ENCODE measurements at regions not wholly inside any gene's neighbourhood (a gene's known extent, or its start where the extent isn't known, plus 50 kb on each side); places are given as distances from the start of the nearest gene placed in this dataset.

GRCh38 chr2:16381511-16381910, 284.1 kb downstream of the CYRIA start:
- TF ChIP-seq, protein P1, sequence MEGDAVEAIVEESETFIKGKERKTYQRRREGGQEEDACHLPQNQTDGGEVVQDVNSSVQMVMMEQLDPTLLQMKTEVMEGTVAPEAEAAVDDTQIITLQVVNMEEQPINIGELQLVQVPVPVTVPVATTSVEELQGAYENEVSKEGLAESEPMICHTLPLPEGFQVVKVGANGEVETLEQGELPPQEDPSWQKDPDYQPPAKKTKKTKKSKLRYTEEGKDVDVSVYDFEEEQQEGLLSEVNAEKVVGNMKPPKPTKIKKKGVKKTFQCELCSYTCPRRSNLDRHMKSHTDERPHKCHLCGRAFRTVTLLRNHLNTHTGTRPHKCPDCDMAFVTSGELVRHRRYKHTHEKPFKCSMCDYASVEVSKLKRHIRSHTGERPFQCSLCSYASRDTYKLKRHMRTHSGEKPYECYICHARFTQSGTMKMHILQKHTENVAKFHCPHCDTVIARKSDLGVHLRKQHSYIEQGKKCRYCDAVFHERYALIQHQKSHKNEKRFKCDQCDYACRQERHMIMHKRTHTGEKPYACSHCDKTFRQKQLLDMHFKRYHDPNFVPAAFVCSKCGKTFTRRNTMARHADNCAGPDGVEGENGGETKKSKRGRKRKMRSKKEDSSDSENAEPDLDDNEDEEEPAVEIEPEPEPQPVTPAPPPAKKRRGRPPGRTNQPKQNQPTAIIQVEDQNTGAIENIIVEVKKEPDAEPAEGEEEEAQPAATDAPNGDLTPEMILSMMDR (IDR thresholded peaks at IDR 0.05): no peak
- TF ChIP-seq ZFX (IDR thresholded peaks at IDR 0.05; ENCODE audit: borderline replicate concordance): no peak

All from 22Rv1 (cell line).